CD4-positive, alpha-beta T cell treated with Interleukin-4 for 4 hours (primary cell): ENCODE measurements at regions not wholly inside any gene's neighbourhood (a gene's known extent, or its start where the extent isn't known, plus 50 kb on each side); places are given as distances from the start of the nearest gene placed in this dataset.

Experiments used
- DNase-seq: peaks from one replicate; pipeline ENCODE4 v3.0.0-alpha.2; 2020

- DNase-seq = no peak
Observed at GRCh38 chr10:83953589-83953988, 185.7 kb upstream of the GHITM start.

- no peak for DNase-seq
Observed at GRCh38 chr10:83954193-83954799, 185.0 kb upstream of the GHITM start.

- no peak for DNase-seq
Observed at GRCh38 chr10:83955406-83955805, 183.9 kb upstream of the GHITM start.

- DNase-seq = no peak
Observed at GRCh38 chr10:83957168-83957947, 182.0 kb upstream of the GHITM start.

- DNase-seq = no peak
Observed at GRCh38 chr10:83959328-83959727, 180.0 kb upstream of the GHITM start.

GRCh38 chr10:83960125-83960524 lies 179.2 kb upstream of the GHITM start:
- no peak for DNase-seq

- no peak for DNase-seq
Observed at GRCh38 chr10:83961620-83962019, 177.7 kb upstream of the GHITM start.

- no peak for DNase-seq
Observed at GRCh38 chr10:83963446-83963845, 175.9 kb upstream of the GHITM start.

GRCh38 chr10:83965473-83965872 lies 173.8 kb upstream of the GHITM start:
- no peak for DNase-seq

- DNase-seq = no peak
Observed at GRCh38 chr10:83968052-83968451, 171.3 kb upstream of the GHITM start.

GRCh38 chr10:83978681-83979383 lies 160.5 kb upstream of the GHITM start:
- no peak for DNase-seq

GRCh38 chr10:83982812-83983211 lies 156.5 kb upstream of the GHITM start:
- no peak for DNase-seq

GRCh38 chr10:83983578-83984255 lies 155.6 kb upstream of the GHITM start:
- DNase-seq = no peak

- no peak for DNase-seq
Observed at GRCh38 chr10:83984256-83984640, 155.1 kb upstream of the GHITM start.

- no peak for DNase-seq
Observed at GRCh38 chr10:83986800-83987199, 152.5 kb upstream of the GHITM start.

GRCh38 chr10:83987216-83987615 lies 152.1 kb upstream of the GHITM start:
- DNase-seq = no peak

GRCh38 chr10:83988435-83988834 lies 150.9 kb upstream of the GHITM start:
- DNase-seq = no peak

GRCh38 chr10:83990126-83990525 lies 149.2 kb upstream of the GHITM start:
- DNase-seq = no peak

GRCh38 chr10:83991986-83992753 lies 147.1 kb upstream of the GHITM start:
- DNase-seq = no peak

GRCh38 chr10:83994325-83994724 lies 145.0 kb upstream of the GHITM start:
- no peak for DNase-seq

- DNase-seq = no peak
Observed at GRCh38 chr10:83995738-83996331, 143.5 kb upstream of the GHITM start.

- no peak for DNase-seq
Observed at GRCh38 chr10:84004221-84004620, 135.1 kb upstream of the GHITM start.
